Transverse colon (tissue), 4 donors: ENCODE measurements at regions not wholly inside any gene's neighbourhood (a gene's known extent, or its start where the extent isn't known, plus 50 kb on each side); places are given as distances from the start of the nearest gene placed in this dataset.

Source experiments
- DNase-seq: peaks from one replicate; pipeline ENCODE4 v3.0.0-alpha.2; 2019
- H3K27ac ChIP-seq, 4 donors: fragments of 200-600 bp; sonication (generic); 2 replicates each; pipeline ENCODE4 v1.5.1; 2016 to 2018; ENCODE audit warnings: inconsistent platforms in 4 of 4
- H3K27me3 ChIP-seq: fragments of 200-600 bp; sonication (generic); 2 replicates; pipeline ENCODE4 v1.5.1; 2017; ENCODE audit warnings: inconsistent platforms
- H3K36me3 ChIP-seq, 4 donors: fragments of 200-600 bp; sonication (generic); 2 replicates each; pipeline ENCODE4 v1.5.1; 2017 to 2019; ENCODE audit warnings: inconsistent platforms in 4 of 4
- H3K4me1 ChIP-seq, 4 donors: fragments of 200-600 bp; sonication (generic); 2 replicates each; pipeline ENCODE4 v1.5.1; 2017 to 2020; ENCODE audit warnings: inconsistent platforms in 4 of 4
- H3K4me3 ChIP-seq, 4 donors: fragments of 200-600 bp; sonication (generic); 1 replicate in 1 of 4; 2 replicates in 3 of 4; pipeline versions ENCODE4 v1.5.1 to v1.6.1; 2017 to 2019; ENCODE audit warnings: inconsistent platforms in 4 of 4
- H3K9me3 ChIP-seq, 2 donors: fragments of 200-600 bp; sonication (generic); 2 replicates each; pipeline ENCODE4 v1.5.1; 2017 to 2019; ENCODE audit warnings: inconsistent platforms in 2 of 2
- EP300 ChIP-seq: sonication (generic); formaldehyde crosslinking; IDR thresholded peaks from one replicate; pipeline ENCODE4 v1.6.1; 2017; ENCODE audit warnings: antibody characterized with exemption, low read depth
- POLR2A ChIP-seq: fragments of 450-650 bp; IDR thresholded peaks from one replicate; pipeline ENCODE4 v1.6.1; 2016; ENCODE audit warnings: antibody characterized with exemption, mild to moderate bottlenecking, moderate library complexity
- POLR2AphosphoS5 ChIP-seq, 3 donors: sonication (generic); formaldehyde crosslinking; IDR thresholded peaks; one replicate each; pipeline ENCODE4 v1.6.1; 2016; ENCODE audit warnings: antibody characterized with exemption in 3 of 3
- WGBS, 2 donors: methylation state at CpG; one replicate each; pipeline ENCODE4 v1.1.5; 2018; ENCODE audit warnings: low coverage in 1 of 2; 5-methylcytosine and 5-hydroxymethylcytosine counted together
- in situ Hi-C, 4 donors: fragments of 200-750 bp; cut with MboI; loops; one replicate each; pipeline versions ENCODE4 v1.15.0 to v1.15.1; 2017; ENCODE audit warnings: low sequenced_read_pairs in 3 of 4, low pct_ligation_motif_present in 1 of 4, low pct_unique_long_range_greater_than_20kb in 1 of 4
- intact Hi-C: fragments of 100-400 bp; cut with DNase I; formaldehyde crosslinking; loops from one replicate; pipeline ENCODE4 v1.15.1; 2023; ENCODE audit warnings: low total_unique reads
- TF ChIP-seq, protein P1 (sequence below), 5 experiments: fragments of 200-600 bp in 3 of 5; fragments of 450-650 bp in 2 of 5; sonication (generic) in 3 of 5; IDR thresholded peaks; 1 replicate in 2 of 5; 2 replicates in 3 of 5; pipeline ENCODE4 v1.5.1; 2016 to 2017; ENCODE audit warnings: antibody characterized with exemption in 5 of 5, inconsistent platforms in 3 of 5, mild to moderate bottlenecking in 2 of 5, moderate library complexity in 1 of 5

DNA sequence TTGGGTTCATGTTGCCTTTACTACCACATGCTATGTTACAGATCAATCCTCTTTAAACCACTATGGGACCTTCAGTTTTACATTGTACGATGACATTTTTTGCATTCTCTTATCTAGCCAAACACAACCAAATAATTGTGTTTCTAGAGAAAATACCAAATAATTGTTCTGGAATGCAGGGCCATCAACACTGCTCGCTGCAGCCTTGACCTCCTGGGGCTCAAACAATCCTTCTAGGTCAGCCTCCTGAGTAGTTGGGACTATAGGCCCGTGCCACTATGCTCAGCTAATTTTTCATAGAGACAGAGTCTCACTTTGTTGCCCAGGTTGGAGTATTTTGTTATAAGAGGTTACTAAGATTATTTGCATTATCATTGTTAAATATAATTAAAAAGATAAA lies 237.5 kb upstream of the PMFBP1 start:
- WGBS, 2 donors = 75 to 79% methylated on average over 3 of the region's 3 CpGs
- intact Hi-C loops = no loop called here
- TF ChIP-seq POLR2AphosphoS5 (IDR thresholded peaks at IDR 0.05) (no peak), POLR2A (no peak), EP300 (no peak)
- TF ChIP-seq, protein P1, sequence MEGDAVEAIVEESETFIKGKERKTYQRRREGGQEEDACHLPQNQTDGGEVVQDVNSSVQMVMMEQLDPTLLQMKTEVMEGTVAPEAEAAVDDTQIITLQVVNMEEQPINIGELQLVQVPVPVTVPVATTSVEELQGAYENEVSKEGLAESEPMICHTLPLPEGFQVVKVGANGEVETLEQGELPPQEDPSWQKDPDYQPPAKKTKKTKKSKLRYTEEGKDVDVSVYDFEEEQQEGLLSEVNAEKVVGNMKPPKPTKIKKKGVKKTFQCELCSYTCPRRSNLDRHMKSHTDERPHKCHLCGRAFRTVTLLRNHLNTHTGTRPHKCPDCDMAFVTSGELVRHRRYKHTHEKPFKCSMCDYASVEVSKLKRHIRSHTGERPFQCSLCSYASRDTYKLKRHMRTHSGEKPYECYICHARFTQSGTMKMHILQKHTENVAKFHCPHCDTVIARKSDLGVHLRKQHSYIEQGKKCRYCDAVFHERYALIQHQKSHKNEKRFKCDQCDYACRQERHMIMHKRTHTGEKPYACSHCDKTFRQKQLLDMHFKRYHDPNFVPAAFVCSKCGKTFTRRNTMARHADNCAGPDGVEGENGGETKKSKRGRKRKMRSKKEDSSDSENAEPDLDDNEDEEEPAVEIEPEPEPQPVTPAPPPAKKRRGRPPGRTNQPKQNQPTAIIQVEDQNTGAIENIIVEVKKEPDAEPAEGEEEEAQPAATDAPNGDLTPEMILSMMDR (IDR thresholded peaks at IDR 0.05) = no peak

DNA sequence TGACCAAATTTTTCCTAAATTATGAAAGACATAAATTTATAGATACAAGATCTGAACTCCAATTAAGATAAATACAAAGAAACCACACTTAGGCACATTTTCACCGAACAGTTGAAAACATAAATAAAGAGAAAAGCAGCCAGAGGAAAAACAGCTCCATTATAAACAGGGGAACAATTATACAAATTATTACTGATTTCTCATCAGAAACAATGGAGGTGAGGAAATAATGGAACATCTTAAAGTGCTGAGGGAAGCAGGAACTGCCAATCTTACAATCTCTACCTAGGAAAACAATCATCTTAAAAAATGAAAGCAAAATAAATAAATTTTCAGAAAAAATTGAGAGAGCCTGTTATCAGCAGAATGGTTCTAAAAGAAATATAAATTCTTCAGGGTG lies 234.4 kb upstream of the PMFBP1 start:
- TF ChIP-seq POLR2AphosphoS5 (IDR thresholded peaks at IDR 0.05) = no peak
- TF ChIP-seq, protein P1 (IDR thresholded peaks at IDR 0.05) = no peak
- no peak for TF ChIP-seq EP300
- TF ChIP-seq POLR2A = no peak
- in situ Hi-C loops = no loop called here
- 92 to 100% methylated on average over 1 of the region's 1 CpG for WGBS, 2 donors

More for the DNA sequence above, 237.5 kb upstream of the PMFBP1 start:
- no peak for DNase-seq
- Histone ChIP-seq H3K9me3 (no peaks in the 10 kb centered on the region), H3K27ac (no peak overlapping the region), H3K4me1 (no peaks in the 10 kb centered on the region), H3K36me3 (no peaks in the 10 kb centered on the region), H3K27me3 (no peaks in the 10 kb centered on the region), H3K4me3 (no peak overlapping the region)
- in situ Hi-C loops = no loop called here

DNA sequence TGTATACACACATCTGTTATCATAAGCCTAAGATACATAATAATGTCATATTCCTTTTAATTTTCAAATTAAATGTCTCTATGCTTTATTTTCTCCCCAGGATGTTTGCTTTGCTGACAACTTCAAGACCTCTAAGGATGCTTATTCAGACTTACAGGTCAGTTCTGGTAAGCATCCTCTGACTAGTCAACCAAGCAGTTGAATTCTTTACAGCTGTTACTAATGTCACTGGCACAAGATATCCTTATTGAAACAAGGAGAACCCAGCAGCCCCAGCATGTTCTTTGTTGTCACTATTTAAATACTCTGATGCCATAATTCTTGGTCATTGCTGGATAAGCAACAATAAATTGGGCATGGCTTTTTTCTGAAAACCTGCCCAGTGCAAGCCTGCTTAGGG lies 232.3 kb upstream of the PMFBP1 start:
- no peaks in the 10 kb centered on the region for H3K4me1 ChIP-seq
- no peaks in the 10 kb centered on the region for H3K9me3 ChIP-seq
- no peaks in the 10 kb centered on the region for H3K36me3 ChIP-seq
- H3K4me3 ChIP-seq = no peak overlapping the region
- no peaks in the 10 kb centered on the region for H3K27me3 ChIP-seq
- in situ Hi-C loops = no loop called here
- no peak for DNase-seq
- TF ChIP-seq POLR2AphosphoS5 (IDR thresholded peaks at IDR 0.05) (no peak), EP300 (no peak), POLR2A (no peak)
- TF ChIP-seq, protein P1 (IDR thresholded peaks at IDR 0.05) = no peak
- intact Hi-C loops = no loop called here
- H3K27ac ChIP-seq = no peak overlapping the region

More for the DNA sequence above, 234.4 kb upstream of the PMFBP1 start:
- no peaks in the 10 kb centered on the region for H3K36me3 ChIP-seq
- H3K27me3 ChIP-seq = no peaks in the 10 kb centered on the region
- intact Hi-C loops = no loop called here
- H3K9me3 ChIP-seq = no peaks in the 10 kb centered on the region
- H3K4me1 ChIP-seq = no peaks in the 10 kb centered on the region
- no peak for DNase-seq
- H3K4me3 ChIP-seq = no peak overlapping the region
- H3K27ac ChIP-seq = no peak overlapping the region

DNA sequence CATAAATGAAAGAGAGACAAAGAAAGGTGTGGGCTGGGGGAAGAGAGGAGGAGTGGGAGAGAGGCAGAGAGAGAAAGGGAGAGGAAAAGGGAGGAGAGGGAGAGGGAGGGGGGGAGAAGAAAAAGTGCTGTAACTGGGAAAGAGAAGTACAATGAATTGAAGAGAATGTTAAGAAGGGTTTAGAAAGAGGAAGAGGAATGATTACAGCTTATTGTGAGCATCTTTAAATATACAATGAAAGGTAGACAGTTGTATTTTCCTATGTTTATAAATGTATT lies 229.1 kb upstream of the PMFBP1 start:
- in situ Hi-C loops = no loop called here
- no peaks in the 10 kb centered on the region for H3K4me1 ChIP-seq
- intact Hi-C loops = no loop called here
- H3K27ac ChIP-seq = no peak overlapping the region
- no peak overlapping the region for H3K4me3 ChIP-seq
- DNase-seq = no peak
- no peaks in the 10 kb centered on the region for H3K36me3 ChIP-seq
- no peaks in the 10 kb centered on the region for H3K27me3 ChIP-seq
- no peaks in the 10 kb centered on the region for H3K9me3 ChIP-seq
- no peak for TF ChIP-seq EP300
- no peak for TF ChIP-seq POLR2A
- TF ChIP-seq POLR2AphosphoS5 (IDR thresholded peaks at IDR 0.05) = no peak
- TF ChIP-seq, protein P1 (IDR thresholded peaks at IDR 0.05) = no peak
